ENCODE measurements at regions not wholly inside any gene's neighbourhood (a gene's known extent, or its start where the extent isn't known, plus 50 kb on each side); places are given as distances from the start of the nearest gene placed in this dataset.

- DNase-seq (ENCODE audit: low read depth) = no peak
These were observed 58.3 kb downstream of the TRIML1 start for GRCh38 chr4:188197566-188197965.

GRCh38 chr4:188198982-188199792 is 59.9 kb downstream of the TRIML1 start:
- no peak for DNase-seq (ENCODE audit: low read depth)

DNA sequence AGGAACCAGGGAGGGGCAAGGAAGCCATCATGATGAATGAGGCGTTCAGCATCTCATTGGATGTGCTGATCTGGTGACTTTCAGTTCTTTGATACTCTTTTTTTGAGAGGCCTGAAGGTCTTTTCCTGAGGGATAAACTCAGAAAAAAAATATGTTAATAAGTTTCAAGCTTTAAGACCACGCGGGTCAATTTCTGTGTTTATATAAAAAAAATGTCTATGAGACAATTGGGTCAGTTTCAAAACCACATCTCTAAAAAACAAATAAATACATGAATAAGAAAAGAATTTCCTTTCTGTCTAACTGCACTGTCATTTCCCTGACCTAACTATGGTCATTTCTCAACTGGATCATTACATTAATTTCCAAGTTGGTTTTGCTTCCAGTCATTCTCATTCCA is 62.6 kb downstream of the TRIML1 start:
- DNase-seq (ENCODE audit: low read depth) = no peak

DNA sequence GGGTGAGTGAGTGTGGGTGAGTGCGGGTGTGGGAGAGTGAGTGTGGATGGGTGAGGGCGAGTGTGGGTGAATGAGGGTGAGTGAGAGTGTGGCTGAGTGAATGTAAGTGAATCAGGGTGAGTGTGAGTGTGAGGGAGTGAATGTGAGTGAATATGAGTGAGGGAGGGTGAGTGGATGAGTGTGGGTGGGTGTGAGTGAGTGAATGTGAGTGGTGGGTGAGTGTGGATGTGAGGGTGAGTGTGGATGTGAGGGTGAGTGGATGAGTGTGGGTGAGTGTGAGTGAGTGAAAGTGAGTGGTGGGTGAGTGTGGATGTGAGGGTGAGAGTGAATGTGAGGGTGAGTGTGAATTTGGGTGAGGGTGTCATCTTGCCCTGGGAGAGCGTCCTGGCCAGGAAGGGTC is 67.5 kb downstream of the TRIML1 start:
- DNase-seq (ENCODE audit: low read depth) = no peak

- DNase-seq (ENCODE audit: low read depth) = no peak
These were observed 75.6 kb downstream of the TRIML1 start for GRCh38 chr4:188214861-188215260.

- no peak for DNase-seq (ENCODE audit: low read depth)
These were observed 79.2 kb downstream of the TRIML1 start for GRCh38 chr4:188218392-188218791.

DNA sequence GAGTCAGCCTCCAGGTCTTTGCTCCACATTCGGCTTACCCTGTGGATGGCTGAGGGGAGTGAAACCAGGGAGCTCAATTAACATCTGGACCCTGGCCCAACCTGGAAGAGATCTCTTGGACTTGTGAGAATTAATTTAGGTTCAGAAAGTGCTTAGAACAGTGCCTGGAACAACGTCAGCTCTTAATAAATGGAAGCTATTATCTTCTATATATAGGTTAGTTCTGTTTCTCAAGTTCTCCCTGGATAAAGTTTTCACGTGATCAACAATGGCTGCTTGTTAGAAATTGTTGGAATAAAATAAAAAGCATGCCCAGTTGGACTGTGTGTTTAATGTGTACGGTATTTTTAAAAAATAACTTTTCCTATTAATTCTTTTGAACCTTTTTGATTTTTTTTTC is 80.8 kb downstream of the TRIML1 start:
- no peak for DNase-seq (ENCODE audit: low read depth)

DNA sequence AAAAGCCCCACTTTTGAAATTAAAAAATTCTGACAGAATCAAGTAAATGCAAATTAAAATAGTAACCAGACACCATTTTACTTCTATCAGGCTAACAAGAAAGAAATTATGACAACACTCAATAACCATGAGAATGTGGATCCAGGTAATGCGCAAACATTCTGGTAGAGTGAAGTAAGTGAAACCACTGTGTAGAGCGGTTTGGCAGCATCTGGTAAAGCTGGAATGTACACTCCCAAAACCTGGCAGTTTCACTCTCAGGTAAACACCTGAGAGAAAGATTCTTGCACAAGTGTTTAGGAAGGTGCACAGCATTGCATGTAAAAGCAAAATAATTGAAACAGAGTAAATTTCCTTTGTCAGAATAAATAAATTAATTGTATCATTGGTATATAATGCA is 81.8 kb downstream of the TRIML1 start:
- DNase-seq (ENCODE audit: low read depth) = no peak

DNA sequence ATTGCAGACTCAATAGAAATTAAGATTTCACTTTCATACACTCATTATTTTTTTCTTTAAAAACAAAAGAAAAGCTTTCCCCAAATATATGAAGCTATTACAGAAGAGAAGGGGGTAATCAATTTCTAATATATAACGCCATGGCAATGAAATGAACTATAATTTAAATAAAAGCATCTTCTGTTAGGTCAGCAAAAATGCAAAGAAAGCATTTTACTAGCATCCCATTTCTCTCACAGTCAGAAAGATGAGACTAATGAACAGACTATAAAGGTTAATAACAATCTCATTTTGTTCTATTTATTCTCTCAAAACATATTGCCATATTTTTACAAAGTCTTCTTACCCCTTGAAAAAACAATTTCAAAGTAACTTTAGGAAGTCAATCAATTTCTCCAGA is 89.0 kb downstream of the TRIML1 start:
- no peak for DNase-seq (ENCODE audit: low read depth)

- no peak for DNase-seq (ENCODE audit: low read depth)
These were observed 93.2 kb downstream of the TRIML1 start for GRCh38 chr4:188232428-188232827.

- DNase-seq (ENCODE audit: low read depth) = no peak
These were observed 102.8 kb downstream of the TRIML1 start for GRCh38 chr4:188242041-188242440.

- DNase-seq (ENCODE audit: low read depth) = no peak
These were observed 106.4 kb downstream of the TRIML1 start for GRCh38 chr4:188245651-188246050.

GRCh38 chr4:188246488-188246887 is 107.2 kb downstream of the TRIML1 start:
- no peak for DNase-seq (ENCODE audit: low read depth)

DNA sequence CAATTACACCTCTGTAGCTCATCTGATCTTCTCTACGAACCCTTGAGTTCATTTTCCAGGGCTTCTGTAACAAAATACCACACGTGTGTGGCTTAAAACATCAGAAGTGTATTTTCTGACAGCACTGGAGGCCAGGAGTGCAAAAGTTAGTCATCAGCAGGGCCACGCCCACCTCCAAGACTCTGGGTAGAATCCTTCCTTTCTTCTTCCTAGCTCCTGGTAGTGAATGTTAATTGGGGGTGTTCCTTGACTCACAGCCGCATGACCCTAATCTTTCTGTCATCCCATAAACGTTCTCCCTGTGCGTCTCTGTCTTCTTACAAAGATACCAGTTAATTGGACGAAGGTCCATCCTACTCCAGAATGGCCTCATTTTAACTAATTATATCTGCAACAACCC is 115.0 kb downstream of the TRIML1 start:
- DNase-seq (ENCODE audit: low read depth) = no peak

DNA sequence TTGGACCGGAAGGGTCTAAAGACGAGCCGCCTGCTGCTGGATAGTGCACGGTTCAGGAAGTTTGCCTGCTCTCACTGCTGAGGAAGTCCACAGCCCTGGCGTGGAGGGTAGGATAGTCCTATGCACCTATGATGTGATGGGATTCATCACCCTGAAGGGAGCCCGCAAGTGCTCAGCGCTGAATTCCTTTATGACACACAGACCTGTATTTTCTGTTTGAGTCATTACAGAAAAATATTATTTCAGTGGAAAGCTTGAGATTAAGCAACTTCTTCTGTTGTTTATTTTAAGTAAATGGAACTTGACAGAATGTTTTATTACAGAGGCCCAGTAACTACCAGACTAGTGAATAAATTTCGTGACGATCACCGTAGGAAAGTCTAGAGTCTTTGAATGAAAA is 123.2 kb downstream of the TRIML1 start:
- no peak for DNase-seq (ENCODE audit: low read depth)

DNA sequence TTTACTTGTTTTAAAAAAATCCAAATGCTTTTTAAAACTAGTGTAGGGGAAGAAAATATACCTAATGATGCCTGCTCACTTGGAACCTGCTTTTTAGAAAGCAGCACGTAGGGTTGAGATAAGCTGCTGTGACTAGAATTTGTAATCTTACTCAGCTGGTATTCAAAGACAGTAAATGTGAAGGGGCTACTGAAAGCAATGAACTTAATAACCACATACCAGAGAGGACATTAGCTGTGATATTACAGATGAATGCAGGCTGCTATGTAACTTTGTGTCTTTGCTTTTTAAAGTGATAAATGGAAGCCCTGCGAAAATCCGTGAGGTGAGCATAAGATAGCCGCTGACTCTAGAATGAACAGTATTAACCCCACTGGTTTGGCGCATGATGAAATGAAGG is 124.1 kb downstream of the TRIML1 start:
- no peak for DNase-seq (ENCODE audit: low read depth)

- no peak for DNase-seq (ENCODE audit: low read depth)
These were observed 127.1 kb downstream of the TRIML1 start for GRCh38 chr4:188266386-188266785.

GRCh38 chr4:188268131-188268908 is 129.1 kb downstream of the TRIML1 start:
- no peak for DNase-seq (ENCODE audit: low read depth)

DNA sequence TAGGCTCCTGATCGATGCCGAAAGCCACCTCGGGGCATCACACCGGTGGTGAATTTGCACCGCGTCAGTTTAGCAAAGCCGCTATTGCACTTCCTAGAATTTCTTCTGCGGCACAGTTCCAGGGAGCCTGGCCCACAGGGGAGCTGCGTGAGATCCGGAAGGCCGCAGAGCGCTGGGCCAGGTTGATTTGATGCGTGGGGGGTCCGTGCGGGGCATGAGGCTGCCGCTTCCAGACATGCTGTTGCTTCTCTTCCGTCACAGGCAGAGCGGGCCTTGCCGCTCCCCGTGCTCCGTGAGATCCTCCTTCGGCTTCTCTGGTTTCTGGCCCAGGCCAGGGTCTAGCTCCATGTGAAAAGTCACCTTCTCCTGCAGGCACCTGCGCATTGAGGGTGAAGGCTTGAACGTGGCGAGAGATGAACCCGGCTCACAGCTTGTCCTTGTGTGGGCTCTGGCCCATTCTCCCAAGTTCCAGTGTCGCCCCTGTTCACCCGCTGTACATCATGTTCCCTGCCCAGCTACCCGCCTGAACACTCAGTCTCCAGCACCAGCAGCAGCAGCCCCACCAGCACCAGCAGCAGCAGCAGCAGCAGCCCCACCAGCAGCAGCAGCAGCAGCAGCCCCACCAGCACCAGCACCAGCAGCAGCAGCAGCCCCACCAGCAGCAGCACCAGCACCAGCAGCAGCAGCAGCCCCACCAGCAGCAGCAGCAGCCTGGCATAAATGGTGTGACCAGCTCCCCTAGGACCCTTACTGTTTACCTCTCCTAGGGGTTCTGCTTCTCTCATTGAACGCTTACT is 131.2 kb downstream of the TRIML1 start:
- no peak for DNase-seq (ENCODE audit: low read depth)

- DNase-seq (ENCODE audit: low read depth) = no peak
These were observed 136.4 kb downstream of the TRIML1 start for GRCh38 chr4:188275686-188276085.

- DNase-seq (ENCODE audit: low read depth) = no peak
These were observed 139.9 kb downstream of the TRIML1 start for GRCh38 chr4:188279184-188279583.

- no peak for DNase-seq (ENCODE audit: low read depth)
These were observed 143.4 kb downstream of the TRIML1 start for GRCh38 chr4:188282471-188283232.

All from activated T-cell treated with anti-CD3 and anti-CD28 coated beads for 24 hours (primary cell).